Tibial artery (tissue), 4 donors: ENCODE measurements at regions not wholly inside any gene's neighbourhood (a gene's known extent, or its start where the extent isn't known, plus 50 kb on each side); places are given as distances from the start of the nearest gene placed in this dataset.

Experiments
- DNase-seq, 2 donors: peaks; one replicate each; pipeline ENCODE4 v3.0.0-alpha.2; 2019
- H3K27ac ChIP-seq, 2 donors: fragments of 200-600 bp; sonication (generic) in 1 of 2; 1 replicate in 1 of 2; 2 replicates in 1 of 2; pipeline ENCODE4 v1.5.1; 2018 to 2019; ENCODE audit warnings: mild to moderate bottlenecking in 1 of 2
- H3K27me3 ChIP-seq, 2 donors: fragments of 200-600 bp; sonication (generic) in 1 of 2; one replicate each; pipeline versions ENCODE4 v1.5.1 to v1.6.0; 2016 to 2019
- H3K36me3 ChIP-seq, 3 donors: fragments of 200-600 bp; sonication (generic) in 2 of 3; one replicate each; pipeline ENCODE4 v1.5.1; 2016 to 2019; ENCODE audit warnings: mild to moderate bottlenecking in 2 of 3
- H3K4me1 ChIP-seq, 4 donors: fragments of 200-600 bp; sonication (generic) in 2 of 4; 1 replicate in 3 of 4; 2 replicates in 1 of 4; pipeline ENCODE4 v1.5.1; 2016 to 2019
- H3K4me3 ChIP-seq, 2 donors: fragments of 200-600 bp; sonication (generic) in 1 of 2; 1 replicate in 1 of 2; 2 replicates in 1 of 2; pipeline ENCODE4 v1.5.1; 2018 to 2019; ENCODE audit warnings: mild to moderate bottlenecking in 2 of 2
- H3K9me3 ChIP-seq, 3 donors: fragments of 200-600 bp; sonication (generic) in 1 of 3; one replicate each; pipeline ENCODE4 v1.5.1; 2016 to 2019
- intact Hi-C: fragments of 100-400 bp; cut with DNase I; formaldehyde crosslinking; loops from one replicate; pipeline ENCODE4 v1.15.0; 2023; ENCODE audit warnings: low total_unique reads
- TF ChIP-seq, protein P1 (sequence below), 2 experiments: fragments of 200-600 bp in 1 of 2; fragments of 450-650 bp in 1 of 2; IDR thresholded peaks; one replicate each; pipeline ENCODE4 v1.5.1; 2017 to 2019; ENCODE audit warnings: antibody characterized with exemption in 2 of 2, mild to moderate bottlenecking in 1 of 2, moderate library complexity in 1 of 2

DNA sequence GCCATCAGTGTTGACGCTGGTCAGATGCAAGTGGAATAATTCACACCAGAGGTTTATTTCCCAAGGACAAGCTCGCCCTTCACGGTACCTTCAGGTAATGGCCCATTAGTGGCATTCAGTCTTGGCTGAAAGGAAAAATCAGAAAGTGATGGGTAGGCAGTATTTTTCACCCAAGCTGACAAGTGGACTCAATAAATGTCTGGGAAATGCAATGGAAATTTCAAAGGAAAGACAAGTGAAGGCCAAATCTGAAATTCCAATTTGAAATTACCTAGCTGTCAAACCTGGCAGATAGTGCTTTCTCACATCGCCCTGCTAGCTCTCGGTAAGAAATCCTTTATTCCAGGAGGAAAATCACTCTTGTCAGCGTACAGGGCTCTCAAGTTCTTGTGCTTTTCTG lies 413.5 kb downstream of the OCA2 start:
- Histone ChIP-seq H3K4me3 (no peak overlapping the region), H3K9me3 (no peaks in the 10 kb centered on the region), H3K27ac (no peak overlapping the region), H3K4me1 (no peaks in the 10 kb centered on the region), H3K27me3 (no peaks in the 10 kb centered on the region), H3K36me3 (no peaks in the 10 kb centered on the region)
- TF ChIP-seq, protein P1, sequence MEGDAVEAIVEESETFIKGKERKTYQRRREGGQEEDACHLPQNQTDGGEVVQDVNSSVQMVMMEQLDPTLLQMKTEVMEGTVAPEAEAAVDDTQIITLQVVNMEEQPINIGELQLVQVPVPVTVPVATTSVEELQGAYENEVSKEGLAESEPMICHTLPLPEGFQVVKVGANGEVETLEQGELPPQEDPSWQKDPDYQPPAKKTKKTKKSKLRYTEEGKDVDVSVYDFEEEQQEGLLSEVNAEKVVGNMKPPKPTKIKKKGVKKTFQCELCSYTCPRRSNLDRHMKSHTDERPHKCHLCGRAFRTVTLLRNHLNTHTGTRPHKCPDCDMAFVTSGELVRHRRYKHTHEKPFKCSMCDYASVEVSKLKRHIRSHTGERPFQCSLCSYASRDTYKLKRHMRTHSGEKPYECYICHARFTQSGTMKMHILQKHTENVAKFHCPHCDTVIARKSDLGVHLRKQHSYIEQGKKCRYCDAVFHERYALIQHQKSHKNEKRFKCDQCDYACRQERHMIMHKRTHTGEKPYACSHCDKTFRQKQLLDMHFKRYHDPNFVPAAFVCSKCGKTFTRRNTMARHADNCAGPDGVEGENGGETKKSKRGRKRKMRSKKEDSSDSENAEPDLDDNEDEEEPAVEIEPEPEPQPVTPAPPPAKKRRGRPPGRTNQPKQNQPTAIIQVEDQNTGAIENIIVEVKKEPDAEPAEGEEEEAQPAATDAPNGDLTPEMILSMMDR (IDR thresholded peaks at IDR 0.05) = no peak
- DNase-seq = no peak
- intact Hi-C loops = no loop called here

DNA sequence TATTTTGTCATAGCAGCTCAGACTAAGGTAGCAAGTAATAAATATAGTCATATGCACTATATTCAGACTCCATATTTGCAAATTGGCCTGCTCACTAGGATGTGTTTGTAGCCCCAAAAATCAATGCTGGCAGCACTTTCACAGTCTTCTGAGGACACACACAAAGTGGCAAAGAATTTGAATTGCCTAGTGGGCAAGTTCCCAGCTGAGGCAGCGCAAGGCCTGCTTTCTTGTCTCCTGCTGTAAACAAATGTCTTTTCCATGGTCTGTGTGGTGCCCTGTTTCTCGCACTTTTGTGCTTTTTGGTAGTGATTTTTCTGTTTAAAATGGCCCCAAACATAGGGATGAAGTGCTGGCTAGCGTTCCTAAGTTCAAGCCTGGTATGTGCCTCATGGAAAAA lies 416.0 kb downstream of the OCA2 start:
- no peak for DNase-seq
- Histone ChIP-seq H3K9me3 (no peaks in the 10 kb centered on the region), H3K27ac (no peak overlapping the region), H3K36me3 (no peaks in the 10 kb centered on the region), H3K4me1 (no peaks in the 10 kb centered on the region), H3K27me3 (no peaks in the 10 kb centered on the region), H3K4me3 (no peak overlapping the region)
- TF ChIP-seq, protein P1 (IDR thresholded peaks at IDR 0.05) = no peak
- intact Hi-C loops = no loop called here

DNA sequence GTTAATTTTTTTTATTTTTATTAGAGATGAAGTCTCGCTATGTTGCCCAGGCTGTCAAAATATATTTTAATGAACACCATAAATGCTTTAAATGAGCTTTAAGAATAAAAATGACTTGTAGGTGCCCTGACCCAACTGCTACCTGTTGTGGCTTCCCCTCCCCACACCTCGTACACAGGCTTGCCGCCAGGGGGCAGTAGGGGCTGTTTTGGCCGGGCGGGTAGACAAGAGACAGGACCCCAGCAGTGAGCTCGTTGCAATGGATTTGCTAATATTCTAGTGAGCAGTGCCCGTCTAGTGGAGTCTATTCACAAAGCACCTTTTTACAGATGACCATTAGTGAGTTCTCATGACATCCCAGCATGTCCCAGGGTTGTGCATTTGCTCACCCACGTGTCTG lies 418.1 kb downstream of the OCA2 start:
- TF ChIP-seq, protein P1 (IDR thresholded peaks at IDR 0.05) = no peak
- DNase-seq = no peak

DNA sequence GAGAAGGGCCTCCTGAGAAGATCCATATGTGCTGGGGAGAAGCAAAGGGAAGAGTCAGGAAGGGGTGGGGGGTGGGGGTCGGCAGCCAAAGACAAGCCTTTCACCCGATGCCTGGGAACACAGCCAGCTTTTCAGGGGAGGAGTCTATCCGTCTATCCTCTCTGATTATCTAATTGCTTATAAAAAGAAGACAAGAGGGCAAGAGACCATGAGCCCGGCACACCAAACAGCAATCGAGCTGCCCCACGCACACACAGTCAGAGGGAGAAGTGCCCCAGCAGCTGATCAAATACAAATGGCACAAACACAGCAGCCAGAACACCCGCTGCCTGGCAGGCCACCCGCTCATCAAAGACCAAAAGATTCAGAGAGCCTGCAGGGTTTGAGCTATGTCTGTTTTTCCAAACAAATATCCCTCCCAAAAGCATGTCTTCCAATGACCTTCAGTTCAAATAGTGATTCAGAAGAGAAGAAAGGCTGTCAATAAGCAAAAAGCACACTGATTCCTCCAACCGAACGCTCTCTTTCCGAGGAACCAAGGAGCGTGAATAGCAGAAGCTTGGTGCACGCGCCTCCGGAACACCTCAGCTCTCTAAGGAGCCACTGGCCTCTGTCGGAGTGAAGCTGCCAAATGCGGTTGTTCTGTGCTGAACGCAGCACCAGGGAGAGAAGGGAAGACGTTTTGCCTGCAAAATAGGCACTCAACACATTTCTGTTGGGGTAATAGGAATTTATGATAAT lies 419.2 kb downstream of the OCA2 start:
- no peaks in the 10 kb centered on the region for H3K27me3 ChIP-seq
- H3K27ac ChIP-seq = no peak overlapping the region
- intact Hi-C loops = no loop called here
- TF ChIP-seq, protein P1 (IDR thresholded peaks at IDR 0.05) = no peak
- no peak for DNase-seq
- H3K4me3 ChIP-seq = no peak overlapping the region
- no peaks in the 10 kb centered on the region for H3K36me3 ChIP-seq
- H3K4me1 ChIP-seq = no peaks in the 10 kb centered on the region
- no peaks in the 10 kb centered on the region for H3K9me3 ChIP-seq

More for the DNA sequence above, 418.1 kb downstream of the OCA2 start:
- Histone ChIP-seq H3K27ac (no peak overlapping the region), H3K9me3 (no peaks in the 10 kb centered on the region), H3K4me1 (no peaks in the 10 kb centered on the region), H3K4me3 (no peak overlapping the region), H3K27me3 (no peaks in the 10 kb centered on the region), H3K36me3 (no peaks in the 10 kb centered on the region)
- intact Hi-C loops = no loop called here

DNA sequence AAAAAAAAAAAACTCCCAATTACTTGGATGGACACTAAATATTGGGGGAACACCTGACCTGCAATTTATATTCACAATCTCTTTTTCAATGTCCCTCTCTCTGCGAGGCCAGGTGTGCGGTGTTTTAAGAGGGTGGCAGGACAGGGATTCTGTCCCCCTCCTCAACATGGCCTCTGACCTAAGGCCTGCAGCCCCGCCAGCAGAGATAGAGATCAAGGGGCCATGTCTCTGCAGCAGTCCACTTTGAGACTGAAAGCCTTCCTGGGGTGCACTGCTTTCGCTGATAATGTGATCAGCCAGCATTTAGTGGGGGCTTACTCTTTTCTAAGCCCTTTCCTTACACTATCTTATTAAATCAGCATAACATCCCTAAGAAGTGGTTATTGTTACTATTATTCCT lies 419.9 kb downstream of the OCA2 start:
- Histone ChIP-seq H3K27ac (no peak overlapping the region), H3K4me3 (no peak overlapping the region), H3K4me1 (no peaks in the 10 kb centered on the region), H3K27me3 (no peaks in the 10 kb centered on the region), H3K9me3 (no peaks in the 10 kb centered on the region), H3K36me3 (no peaks in the 10 kb centered on the region)
- intact Hi-C loops = no loop called here
- DNase-seq = no peak
- TF ChIP-seq, protein P1 (IDR thresholded peaks at IDR 0.05) = no peak

DNA sequence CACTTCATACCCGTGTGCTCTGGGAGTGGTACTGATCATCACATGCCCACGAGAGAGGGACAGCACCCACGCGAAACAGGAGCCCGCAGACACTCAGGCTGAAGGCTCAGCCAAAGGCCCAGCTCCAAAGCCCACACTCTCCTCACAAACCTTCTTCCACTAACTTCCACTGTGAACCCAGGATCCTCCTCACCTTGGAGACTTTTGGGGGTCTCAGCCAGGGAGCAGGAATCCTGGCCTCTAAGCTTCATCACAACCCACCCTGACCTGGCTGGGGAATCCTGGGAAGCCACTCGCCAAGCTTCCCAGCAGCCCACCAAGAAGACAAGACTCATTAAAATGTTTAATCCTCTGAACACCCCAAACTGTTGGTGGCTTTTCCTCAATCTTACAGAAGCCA lies 421.2 kb downstream of the OCA2 start:
- H3K36me3 ChIP-seq = no peaks in the 10 kb centered on the region
- intact Hi-C loops = no loop called here
- H3K4me3 ChIP-seq = no peak overlapping the region
- TF ChIP-seq, protein P1 (IDR thresholded peaks at IDR 0.05) = no peak
- no peaks in the 10 kb centered on the region for H3K9me3 ChIP-seq
- no peaks in the 10 kb centered on the region for H3K27me3 ChIP-seq
- H3K27ac ChIP-seq = no peak overlapping the region
- DNase-seq = no peak
- no peaks in the 10 kb centered on the region for H3K4me1 ChIP-seq
